Fibroblast of the conjunctiva (primary cell): ENCODE measurements at regions not wholly inside any gene's neighbourhood (a gene's known extent, or its start where the extent isn't known, plus 50 kb on each side); places are given as distances from the start of the nearest gene placed in this dataset.

Experiments used
- DNase-seq: peaks from one replicate; pipeline ENCODE4 v3.0.0-alpha.2; 2010; ENCODE audit warnings: low read depth

DNA sequence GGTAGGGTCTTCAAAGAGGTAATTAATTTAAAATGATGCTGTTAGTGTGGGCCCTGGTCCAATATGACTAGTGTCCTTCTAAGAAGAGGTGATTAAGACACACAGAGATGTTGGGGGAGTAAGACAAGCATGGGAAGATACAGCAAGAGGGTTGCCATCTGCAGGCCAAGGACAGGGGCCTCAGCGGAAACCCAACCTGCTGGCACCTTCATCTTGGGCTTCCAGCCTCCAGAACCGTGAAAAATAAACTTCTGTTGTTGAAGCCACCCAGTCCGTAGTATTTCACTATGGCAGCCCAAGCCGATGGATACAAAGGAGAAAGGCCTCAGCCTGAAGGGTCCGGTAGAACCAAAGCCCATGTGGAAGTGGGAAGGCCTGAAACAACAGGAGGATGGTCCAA is 161.7 kb upstream of the UBE2E1 start:
- no peak for DNase-seq

DNA sequence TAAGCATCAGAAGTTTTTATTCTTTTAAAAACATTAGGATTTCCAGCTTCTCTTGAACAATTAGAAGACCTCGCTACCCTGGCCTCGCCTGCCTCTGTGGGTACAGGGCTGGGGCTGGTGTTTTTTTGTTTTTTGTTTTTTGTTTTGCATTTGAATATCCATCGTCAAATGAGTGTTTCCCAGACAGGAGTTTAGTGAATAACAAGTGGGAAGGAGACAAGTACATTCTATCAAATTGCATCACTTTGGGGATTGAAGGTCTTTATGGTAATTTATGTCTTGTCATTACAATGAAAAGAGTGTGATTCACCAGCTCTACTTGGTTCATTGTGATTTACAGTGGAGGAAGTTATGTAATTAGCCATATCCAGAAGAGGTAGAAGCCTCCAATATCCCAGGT is 161.1 kb upstream of the UBE2E1 start:
- no peak for DNase-seq

DNA sequence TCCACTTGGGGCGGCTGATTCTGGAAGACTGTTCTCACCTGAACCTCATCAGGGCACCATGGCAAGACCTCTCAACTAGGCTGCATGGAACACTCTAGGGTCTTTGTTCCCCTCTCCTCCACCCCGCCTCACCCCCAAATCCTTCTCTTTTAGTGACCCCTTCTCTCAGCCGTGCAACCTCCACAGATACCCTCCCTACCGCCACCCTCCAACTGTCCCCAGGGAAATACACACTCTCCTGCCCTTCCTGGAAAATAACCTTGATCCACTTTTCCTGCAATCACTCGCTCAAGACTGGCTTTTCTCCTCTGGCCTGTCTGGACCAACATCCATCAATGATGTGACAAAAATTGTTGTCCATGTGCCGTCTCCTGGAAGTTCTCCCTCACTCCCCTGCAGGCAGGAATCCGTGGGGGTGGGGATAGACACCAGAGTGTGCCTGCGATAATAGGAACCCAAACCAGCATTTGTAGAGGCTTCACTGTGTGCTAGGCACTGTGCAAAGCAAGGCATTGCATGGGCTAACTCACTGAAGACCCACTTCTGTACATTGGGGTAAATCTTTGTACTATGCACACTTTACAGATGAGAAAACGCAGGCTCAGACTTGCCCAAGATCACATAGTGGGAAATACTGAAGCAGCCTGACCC is 160.1 kb upstream of the UBE2E1 start:
- DNase-seq: no peak

DNA sequence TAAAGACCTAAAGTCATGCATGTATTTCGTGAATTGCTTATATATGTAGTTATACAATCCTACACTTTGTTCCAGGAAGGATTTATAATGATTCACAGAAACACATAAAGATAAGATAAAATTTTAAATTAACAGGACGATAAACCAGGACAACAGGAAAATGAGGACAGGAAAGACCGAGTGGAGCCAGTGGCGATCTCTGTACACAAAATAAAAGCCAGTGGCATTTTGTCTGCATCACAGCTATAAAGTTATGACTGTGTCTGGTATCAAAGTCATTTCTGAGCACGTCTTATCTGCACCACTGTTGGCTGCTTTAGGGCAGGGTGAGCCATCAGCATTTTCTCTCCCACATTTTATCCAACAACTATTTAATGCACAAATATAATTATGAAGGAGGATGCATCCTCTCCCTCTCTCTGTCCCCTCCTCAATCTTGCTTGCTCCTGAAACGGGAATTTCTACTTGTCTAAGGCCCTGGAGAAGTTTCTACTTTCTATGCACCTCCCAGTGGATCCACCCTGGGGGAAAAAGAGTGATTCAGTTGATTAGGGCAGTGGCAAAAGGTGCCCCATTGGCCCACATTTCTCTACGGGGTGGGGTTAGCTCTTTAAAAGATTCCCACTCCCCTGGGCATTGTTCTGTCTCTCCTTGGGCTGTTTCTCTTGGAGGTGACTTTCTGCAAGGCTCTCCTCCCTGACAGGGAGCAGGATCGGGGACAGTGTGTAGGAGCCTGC is 159.4 kb upstream of the UBE2E1 start:
- no peak for DNase-seq

DNA sequence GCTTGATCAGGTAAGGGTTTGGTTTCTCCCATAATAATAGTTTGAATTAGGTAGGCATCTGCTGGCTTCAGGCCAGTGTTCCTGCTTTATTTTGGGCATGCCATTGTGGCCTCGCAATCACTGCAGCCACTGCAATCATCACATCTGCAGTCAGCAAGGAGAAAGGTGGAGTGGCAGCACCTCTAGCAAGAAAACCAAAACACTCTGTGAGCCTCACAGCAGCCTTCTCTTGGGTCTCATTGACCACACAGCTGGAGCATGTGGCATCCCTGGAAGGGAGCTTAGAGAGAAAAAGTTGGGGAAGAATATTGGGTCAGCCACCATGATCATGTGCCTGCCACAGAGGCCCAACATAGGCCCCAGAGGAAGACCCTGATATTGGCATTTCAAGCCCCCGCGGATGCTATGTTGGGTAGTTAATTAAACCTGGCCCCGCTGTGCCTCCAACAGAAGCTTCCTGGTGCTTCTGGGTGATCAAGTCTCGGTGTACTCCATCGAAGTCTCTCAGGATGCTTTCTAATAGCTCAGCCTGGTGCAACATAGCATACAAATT is 158.0 kb upstream of the UBE2E1 start:
- no peak for DNase-seq

DNA sequence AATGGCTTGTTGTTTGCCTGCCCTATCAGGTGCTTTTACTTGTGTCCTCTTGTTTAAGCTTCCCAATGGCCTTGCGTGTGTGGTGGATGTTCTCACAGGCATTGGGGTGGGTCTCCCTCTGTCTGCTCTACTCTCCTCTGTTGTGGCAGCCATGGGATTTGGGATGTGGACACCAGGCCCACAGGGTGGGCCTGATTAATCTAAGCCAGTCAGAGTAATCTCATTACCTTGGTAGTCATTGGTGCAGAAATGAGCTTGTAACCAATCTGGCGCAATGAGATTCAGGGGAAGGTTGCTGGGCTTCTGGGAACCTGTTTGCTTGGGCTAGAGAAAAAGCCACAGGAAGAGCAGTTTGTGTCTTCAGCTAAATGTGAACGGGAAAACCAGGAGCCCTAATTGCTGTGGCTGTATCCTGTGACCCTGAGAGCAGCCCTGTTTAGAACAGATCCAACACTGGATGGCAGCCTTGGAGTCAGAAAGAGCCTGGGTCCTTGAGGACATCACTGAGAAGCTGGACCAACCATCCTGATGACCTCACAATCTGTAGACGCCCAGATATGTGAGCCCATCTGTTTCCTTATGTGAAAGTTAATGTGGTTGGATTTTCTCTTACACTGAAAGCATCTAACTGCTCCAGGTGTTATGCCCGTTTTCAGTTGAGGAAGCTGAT is 157.3 kb upstream of the UBE2E1 start:
- DNase-seq: no peak

DNA sequence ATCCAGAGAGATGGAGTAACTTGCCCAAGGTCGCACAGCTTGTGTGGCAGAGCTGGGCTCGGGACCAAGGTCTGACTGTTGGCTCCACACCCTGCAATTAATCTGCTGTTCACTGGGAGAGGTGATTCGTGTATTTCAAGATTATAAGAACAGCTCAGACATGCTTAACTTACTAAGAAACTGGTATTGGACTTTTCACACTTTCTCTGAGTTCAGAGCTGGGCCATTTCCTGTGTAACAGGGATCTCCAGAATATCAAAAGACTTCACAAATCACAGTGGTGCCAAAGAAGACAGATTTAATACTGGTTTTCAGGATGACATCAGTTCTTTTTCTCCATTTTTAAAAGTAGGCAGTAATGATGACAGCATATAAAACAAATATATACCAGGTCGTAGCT is 156.8 kb upstream of the UBE2E1 start:
- DNase-seq: no peak

DNA sequence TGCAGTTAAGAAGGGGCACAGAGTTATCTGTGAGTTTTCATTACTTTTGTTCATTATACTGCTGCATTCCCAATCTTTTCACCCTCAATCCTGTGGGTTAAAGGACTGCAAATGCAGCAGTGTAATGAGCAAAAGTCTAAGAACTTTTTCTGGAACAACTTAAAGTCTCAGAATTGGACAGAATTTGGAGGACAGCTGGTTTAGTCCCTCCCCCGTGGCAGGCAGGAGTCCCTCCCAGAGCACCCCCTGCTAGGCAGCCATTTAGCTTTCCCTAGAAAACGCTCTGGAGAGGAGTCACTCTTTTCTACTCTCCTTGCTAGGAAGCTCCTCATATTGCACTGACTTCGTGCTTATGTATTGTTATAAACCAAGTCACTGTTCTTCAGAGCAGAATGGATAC is 156.3 kb upstream of the UBE2E1 start:
- DNase-seq: no peak

DNA sequence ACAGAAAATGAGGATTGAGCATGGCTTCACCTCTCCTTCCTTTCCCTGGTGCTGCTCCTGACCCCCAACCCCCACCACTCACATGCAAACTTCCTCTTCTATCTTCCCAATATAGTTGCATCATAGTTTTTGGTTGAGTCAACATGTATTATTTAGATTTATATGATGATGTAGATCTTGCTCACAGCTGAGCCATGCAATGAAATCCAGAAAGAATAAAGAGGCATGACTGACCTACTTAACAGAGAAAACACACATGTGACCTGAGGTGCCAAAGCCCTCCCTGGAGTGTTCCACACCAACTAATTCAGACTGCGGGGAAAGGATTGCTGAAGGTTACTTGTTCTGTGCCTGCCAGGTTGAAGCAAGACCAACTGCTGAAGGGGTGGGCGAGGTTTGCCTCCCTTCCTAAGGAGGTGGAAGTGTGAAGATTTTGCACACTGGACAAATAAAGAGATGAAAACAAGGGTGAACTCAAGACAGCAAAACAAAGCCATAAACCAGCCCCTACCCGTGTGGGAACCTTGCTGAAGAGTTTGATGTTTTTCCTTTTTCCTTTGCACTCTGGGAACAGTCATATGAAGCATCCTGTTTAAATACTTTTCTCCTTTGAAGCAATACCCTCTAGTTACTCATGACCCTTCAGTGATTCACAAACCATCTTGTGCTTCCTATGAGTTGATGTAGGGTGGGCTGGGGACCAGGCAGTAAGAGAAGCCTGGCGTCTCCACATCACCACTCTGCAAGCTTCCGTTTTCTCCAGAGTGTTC is 155.2 kb upstream of the UBE2E1 start:
- peak; percentile 69 for DNase-seq

DNA sequence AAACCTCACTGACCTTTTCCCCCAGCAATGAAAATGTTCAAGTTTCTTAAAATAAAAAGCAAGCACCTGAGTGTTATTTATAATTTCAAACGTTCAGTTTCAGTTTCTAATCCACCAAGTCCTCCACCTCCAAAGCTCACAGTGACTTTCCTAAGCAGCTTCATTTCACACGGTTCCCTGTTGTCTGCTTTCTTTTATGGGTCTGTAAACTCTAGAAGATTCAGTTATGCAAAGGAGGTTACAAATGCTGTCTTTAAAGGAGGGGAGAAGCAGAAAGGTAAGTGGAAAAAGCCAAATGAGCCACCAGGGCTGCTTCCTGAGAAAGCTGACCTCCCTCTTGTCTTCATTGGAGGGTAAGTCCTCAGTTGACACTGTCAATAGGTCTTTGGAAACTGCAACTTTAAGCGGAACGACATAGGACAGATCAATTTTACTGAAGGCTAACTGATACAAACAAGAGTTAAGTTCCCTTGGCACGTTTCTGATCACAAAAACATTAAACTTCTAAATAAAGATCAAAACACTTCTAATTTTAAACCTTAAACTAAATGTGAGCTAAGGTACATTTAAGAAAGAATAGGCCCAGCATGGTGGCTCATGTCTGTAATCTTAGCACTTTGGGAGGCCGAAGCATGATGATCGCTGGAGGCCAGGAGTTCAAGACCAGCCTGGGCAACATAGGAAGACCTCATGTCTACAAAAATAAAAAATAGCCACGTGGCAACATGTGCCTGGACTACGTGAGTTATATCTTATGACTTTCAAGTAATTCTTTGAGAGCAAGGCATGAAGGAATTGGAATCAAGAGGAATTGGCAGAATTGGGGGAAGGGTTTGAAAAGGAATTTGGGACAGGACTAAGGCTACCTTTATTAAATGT is 151.9 kb upstream of the UBE2E1 start:
- no peak for DNase-seq

DNA sequence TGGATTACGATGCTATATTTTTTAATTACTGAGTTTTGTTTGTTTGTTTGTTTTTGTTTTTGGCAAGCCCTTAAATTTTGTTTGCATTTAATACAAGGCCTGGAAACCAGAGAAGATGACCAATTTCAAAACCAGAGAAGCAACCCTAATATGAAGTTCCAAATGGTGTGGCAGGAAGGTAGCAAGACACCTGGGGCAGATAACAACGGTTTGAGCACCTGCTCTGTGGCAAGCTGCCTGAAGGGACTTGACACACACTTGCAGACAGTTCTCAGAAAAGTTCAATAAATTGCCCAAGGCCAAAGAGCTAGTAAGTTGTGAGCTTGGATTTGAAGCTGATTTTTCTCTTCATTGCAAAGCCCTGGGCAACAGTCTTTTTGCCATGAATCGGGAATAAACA is 151.2 kb upstream of the UBE2E1 start:
- no peak for DNase-seq

DNA sequence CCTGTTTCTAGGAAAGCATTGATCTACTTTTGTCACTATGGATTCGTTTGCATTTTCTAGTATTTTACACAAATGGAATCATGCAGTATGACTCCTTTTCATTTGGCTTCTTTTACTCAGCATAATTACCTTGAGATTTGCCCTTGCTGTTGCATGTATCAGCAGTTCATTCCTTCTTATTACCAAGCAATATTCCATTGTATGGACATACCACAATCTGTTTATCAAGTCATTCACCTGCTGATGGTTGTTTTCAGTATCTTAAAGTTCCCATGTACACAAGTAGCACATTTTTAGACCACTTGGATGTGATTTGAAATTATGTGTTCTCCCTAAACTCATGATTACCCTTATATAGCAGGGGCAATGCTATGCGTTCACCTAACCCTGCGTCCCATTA is 150.0 kb upstream of the UBE2E1 start:
- DNase-seq: no peak

DNA sequence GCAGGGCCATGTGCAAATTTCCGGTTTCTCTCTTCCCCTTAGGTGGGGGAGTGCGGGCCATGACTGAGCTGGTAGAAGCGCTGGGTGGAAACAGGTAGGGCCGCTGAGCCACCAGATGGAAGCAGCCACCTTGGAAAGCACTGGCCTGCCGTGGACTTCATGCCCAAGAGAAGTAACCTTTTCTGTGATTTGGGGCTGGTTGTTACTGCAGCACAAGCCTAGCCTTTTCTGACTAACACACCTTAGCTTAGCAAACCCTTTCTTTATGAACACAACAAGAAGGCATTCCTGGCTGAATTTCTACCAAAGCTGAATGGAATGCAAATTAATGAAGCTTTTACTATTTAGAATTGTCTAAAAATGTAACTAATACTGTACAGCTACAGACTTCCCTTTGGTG is 149.6 kb upstream of the UBE2E1 start:
- DNase-seq: no peak

DNA sequence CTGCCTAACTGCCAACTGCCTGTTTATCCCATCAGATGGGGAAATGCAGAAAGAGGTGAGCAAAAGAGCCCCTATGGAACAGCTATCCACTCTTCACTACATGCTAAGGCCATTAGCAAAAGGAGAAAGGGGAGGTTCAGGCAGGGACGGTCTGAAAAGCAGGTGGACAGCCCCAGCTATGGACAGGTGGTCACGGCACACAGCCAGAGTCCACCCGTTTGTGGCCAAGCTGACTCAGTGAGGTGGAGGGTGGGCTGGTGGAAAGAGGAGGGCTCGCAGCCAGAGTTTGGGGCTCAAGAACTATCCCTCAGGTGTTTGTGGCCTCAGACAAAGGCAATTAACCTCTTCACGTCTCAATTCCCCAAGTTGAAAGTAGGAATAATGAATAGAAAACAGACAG is 148.9 kb upstream of the UBE2E1 start:
- DNase-seq: no peak

DNA sequence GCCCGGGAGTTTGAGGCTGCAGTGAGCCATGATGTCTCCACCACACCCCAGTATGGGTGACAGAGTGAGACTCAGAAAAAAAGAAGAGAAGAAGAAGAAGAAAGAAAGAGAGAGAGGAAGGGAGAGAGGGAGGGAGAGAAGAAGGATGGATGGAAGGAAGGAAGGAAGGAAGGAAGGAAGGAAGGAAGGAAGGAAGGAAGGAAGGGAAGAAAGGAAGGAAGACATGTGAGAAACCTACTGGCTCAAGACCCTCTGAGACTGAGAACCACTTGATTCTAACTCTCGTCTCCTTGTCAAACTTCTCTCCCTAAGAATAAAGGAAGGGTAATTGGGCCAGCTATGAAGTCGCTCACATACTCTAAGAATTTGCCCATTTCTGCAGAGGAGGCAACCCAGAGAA is 148.1 kb upstream of the UBE2E1 start:
- DNase-seq: no peak

DNA sequence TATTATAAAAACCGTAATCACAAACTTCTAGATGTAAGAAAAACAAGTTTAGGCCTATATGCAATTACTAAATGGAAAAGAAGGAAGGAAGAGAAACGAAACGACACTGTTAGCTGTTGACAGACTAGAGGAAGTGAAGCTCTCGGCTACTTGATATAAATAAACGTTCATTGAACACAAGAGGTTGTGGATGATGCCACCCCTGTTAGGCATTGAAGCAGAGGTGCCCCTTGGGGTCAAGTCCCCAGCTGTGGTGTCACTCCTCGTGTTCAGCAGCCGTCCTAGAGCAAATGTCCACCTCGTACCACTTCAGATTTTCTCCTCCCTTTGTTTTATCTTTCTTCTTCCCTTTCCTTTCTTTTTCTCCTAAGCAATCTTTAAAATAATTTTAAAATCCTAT is 146.5 kb upstream of the UBE2E1 start:
- DNase-seq: no peak

DNA sequence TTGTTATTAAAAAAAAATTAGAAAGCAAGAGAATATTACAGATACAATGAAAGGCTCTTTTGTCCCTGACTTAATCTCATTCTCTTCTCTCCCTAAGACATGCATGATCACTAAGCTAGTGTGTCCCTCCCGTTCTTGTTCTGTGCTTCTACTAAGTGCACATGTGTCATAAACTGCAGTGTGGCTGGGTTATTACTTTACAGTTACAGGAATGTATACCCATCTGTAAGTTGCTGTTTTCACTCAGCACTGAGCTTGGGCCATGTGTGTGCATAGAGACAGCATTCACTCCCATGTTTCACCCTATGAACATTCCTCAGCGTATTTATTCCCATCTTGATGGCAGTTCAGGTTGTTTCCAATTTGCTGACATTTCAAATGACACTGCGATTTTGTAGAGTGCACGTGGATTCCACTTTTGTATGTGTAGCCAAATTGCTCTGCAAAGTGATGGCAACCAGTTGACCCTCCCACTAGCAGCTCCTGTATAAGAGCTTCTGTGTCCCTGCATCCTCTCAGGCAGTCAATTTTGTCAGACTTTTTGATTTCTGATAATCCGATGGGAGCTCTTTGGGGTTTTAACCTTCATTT is 145.8 kb upstream of the UBE2E1 start:
- no peak for DNase-seq

DNA sequence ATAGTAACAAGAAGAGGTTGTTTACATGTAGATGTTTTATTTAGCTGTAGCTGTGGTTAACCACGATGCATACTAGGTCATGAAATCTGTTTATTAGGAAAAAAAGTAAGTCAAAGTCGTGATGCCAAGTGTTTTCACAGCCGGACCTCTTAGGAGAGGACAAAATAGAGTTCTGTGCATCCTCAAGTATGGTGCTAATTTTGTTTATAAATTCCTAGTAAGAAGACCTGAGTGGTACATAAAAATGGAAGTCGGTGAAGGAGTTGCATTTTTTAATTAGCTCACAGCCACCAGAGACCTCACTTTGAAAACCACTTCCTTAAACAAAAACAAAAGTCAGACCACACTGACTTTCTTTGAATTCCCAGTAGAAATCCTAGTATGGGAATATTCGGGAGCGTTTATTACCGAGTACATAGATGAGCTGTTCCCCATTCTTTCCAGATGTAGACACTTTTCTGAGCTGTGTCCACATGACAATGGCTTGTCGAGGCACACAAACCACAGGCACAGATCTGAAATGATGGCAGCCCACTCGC is 143.6 kb upstream of the UBE2E1 start:
- no peak for DNase-seq

DNA sequence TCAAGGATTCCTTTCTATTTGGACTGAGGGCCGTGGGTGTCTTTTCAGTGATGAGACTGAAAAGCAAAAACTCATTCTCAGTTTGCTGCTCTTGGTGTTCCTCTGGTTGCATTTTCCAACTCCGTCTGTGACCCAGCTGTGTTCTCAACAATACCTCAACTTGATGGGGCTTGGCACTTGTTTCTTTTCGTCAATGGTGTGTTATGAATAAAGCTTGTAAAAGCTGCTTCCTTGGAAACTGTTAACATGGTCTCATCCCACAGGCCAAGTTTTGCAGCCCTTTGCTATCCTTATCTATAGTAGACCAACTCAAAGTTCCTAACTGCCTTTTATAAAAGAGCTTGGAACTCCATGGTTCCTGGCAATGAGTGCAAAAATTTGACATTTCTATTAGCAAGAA is 142.5 kb upstream of the UBE2E1 start:
- DNase-seq: no peak

DNA sequence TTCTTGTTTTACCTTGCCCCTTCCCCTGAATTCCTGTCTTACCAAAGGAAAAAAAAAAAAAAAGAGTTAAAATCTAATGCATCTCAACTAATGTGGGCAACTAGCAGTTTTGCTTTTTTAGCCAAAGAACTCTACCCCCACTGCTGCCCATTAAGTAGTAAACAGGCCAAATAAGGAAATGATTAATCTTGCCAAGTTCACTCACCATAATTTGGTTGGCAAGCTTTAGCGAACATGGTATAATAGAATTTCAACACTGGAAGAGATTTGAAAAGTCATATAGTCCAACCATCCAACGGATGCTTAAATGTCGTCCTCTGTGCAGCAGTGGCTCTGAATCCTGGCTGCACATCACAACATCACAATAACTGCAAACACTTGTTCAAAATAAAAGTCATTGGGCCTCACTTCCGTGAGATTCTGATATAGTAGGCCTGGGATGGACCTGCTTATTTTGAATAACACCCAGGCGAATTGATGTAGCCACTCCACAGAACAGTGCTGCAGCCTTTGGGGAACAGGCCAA is 142.0 kb upstream of the UBE2E1 start:
- peak; percentile 17 for DNase-seq

DNA sequence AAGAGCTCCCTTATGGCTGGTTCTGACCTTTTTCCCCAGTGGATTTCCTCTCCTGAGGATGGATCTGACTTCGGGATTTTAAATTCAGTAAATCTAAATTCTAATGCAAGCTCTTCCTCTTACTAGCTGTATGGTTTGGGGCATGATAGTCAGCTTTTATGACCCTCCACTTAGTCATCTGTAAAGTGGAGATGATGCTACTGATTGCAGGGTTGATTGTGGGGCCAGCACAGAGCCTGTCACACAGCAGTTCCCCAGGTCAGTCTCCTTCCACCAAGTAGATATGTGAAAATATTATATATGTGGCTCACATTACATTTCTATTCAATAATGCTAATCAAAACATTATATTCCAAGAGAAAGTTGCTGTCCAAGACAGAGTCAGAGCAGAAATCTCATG is 141.3 kb upstream of the UBE2E1 start:
- DNase-seq: no peak
